ENCODE measurements at regions not wholly inside any gene's neighbourhood (a gene's known extent, or its start where the extent isn't known, plus 50 kb on each side); places are given as distances from the start of the nearest gene placed in this dataset.

DNA sequence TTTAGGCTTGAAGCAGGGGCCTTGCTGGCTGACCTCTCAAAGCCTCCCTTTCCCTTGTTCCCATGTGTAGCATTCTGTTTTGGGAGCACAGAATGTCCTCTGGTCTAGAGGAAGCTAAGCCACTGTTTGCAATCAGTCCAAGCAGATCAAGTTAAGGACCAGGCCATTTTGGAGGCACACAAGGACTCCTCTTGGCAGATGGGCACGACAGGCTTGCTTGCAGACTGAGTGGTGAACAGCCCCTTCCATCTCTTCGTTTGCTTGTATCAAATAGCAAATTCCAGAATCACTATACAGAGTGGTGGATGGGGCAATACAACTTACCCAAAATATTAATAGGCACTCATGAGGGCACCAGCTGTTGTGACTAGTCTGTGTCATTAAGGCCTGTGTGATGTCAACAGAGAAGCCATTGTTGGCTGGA, 215.5 kb upstream of the SERP2 start:
- DNase-seq: no peak

DNA sequence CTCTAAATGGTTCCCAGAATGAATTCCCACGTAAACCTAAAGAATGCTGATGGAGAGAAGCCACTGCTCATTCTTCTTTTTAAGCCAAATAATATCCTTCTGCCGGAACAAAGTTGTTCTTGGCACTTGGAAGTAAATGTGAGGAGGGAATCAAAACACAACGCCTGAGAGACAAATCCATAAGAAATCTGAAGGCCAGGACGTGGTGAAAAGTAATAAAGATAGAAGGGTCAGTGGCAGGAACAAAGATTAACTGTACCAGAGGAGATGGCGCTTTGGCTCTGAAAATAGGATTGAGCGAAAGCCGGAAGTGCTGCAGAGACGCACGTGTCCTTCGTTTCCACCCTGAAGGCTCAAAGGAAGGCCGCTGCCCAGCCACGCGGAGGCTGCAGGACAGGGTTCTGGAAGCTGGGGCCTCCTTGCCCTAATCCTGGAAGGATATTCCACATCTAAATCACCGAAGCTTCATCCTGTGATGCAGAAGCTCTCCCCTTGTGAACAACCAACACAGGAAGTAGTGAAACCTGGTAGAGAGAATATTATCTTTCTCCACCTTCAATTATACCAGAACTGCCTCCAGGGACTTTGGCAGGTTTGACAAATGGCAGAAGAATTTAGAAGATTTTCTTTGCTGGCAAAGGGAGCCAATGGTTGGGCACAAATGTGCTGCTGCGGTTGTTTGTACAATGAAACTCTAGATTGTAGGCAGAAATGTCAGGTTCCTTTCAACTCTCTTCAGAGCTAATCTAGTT, 214.6 kb upstream of the SERP2 start:
- DNase-seq: no peak

DNA sequence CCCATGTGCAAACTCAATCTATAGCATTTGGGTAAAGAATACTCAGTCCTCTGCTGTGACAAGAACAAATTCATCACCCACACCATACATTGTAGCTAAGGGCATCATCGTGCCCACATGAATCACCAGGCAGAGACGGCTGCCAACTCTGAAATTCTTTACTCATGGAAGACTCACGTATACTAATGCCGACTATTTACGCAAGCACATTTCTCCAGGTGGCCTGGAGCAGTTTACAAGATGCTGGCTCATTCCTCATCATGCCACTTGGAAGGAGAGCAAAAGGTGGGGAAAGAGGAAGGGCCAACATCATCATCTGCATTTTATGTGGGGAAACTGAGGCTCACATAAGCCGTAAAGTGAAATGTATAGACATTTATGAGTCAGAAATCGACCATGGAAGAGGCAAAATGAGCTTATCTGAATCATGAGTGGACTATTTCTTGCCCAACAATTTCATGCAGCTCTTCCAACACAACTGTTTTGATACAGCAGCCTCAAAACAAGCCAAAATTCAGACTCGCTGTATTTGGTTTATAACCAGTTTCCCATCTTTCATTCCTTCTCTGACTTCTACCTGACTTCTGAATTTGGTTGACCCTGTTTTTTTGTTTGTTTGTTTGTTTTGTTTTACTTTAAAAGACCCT, 213.9 kb upstream of the SERP2 start:
- no peak for DNase-seq

DNA sequence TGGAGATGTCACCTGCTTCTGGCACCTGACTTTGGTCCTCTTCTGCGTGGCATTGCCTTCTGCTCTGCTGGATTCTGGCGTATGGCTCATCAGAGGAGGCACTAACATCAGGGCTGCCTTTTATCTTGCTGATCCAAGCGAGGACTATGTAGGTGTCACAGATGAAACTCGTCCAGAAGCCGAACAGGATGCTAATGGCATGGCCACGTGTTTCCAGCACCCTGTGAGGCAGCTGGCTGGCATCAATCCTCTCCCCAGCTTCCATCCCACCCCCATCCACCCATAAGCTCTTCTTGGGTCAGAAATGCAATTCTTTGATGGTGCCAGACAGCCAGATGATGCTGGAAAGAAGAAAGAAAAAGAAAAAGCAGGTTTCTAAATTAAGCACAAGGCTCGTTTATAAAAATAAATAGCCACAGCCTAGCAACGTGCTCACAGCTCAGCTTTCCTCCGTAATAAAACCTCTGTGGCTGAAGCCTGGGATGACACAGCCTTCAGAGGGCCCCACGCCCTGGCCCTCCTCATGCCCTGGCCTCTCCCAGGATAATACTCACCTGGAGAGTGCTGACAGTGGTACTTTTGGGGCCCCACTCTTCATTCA, 212.9 kb upstream of the SERP2 start:
- DNase-seq: no peak

DNA sequence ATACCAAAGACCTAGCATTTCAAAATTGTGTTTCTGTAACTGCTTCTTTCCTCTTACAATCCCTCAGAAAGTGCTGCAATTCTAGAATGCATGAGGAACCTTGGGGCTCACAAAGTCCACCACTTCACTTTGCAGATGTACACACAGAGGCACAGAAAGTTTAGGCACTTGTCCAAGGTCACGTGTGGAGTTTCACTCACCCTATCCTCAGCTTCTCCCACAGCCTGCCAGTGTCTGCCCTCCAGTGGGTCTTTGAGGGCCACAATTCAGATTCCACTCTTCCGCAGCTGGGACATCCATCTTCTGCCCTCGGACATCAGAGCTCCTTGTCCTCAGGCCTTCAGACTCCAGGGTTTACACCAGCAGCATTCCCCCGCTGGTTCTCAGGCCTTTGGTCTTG, 210.5 kb upstream of the SERP2 start:
- DNase-seq: no peak

DNA sequence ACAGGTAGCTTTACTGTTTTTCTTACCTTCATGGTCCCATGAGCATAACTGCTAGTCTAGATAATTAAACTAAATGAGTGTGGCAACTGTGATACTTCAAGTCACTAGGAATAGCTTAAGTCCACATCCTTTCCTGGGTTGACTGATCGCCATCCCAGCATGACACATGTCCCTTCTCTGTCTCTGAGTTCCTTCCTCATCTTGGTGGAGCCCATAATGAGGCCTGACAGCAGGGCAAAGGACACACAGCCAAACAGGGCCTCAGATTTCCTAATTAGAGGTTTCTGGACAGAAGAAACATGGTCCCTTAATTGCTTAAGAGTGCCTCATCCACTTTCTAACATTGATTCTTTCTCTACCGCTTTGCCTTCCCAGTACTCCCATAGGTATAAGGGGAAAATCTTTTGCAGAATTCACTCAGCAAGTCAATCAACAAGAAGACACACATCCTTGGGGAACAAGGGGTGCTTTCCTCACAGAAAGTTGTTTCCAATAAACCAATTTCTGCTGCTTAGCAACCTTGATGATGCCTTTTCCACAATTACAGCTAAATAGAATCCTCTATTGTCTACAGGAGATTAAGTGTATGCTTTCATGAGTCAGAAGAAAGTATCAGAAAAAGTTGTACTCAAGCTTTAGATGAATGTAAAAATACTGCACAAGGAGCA, 208.3 kb upstream of the SERP2 start:
- no peak for DNase-seq

DNA sequence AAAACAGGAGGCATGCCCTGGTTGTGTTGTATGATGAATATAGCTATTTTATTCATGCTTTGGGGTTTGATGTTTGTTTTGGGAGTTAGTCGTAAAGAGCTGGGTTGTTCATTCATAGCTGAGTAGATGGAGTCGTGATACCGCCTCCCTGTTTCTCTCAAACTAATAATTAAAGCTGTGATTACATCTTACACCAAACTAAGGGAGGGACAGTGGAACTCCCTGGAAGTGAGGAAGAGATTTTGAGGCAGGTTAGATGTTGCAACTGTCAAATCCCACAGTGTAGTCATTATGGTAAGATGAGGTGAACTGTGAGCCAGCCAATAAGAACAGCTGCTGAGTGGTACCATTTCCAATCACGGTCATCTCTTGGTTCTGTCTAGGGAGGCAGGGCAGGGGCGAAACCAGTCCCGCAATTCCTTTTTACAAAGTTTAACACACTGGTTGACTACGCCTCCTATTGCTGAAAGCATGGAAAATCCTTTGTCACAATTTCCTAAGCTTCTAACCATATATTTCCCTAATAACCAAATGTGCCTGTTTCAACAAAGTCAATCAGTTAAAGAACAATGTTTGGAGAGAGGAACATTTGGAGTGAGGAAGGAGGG, 207.6 kb upstream of the SERP2 start:
- DNase-seq: no peak

DNA sequence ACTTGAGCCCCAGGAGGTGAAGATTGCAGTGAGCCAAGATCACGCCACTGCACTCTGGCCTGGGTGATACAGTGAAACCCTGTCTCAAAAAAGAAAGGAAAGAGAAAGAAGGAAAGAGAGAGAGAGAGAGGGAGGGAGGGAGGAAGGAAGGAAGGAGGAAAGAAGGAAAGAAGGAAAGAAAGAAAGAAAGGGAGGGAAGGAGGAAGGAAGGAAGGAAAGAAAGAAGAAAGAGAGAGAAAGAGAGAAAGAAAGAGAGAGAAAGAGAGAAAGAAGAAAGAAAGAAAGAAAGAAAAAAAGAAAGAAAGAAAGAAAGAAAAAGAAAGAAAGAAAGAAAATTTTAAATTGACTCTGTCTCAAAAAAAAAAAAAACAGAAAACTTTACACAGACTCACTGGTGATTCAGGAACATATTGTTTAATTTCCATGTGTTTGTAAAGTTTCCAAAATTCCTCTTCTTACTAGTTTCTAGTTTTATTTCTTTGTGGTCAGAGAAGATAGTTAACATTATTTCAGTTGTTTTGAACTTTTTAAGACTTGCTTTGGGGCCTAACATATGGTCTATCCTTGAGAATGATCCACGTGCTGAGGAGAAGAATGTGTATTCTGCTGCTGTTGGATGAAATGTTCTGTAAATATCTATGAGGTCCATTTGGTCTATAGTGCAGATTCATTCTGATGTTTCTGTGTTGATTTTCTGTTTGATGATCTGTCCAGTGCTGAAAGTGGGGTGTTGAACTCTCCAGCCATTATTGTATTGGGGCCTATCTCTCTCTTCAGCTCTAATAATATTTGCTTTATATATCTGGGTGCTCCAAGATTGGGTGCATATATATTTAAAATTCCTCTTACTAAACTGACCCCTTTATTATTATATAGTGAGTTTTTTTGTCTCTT, 204.4 kb upstream of the SERP2 start:
- no peak for DNase-seq

DNA sequence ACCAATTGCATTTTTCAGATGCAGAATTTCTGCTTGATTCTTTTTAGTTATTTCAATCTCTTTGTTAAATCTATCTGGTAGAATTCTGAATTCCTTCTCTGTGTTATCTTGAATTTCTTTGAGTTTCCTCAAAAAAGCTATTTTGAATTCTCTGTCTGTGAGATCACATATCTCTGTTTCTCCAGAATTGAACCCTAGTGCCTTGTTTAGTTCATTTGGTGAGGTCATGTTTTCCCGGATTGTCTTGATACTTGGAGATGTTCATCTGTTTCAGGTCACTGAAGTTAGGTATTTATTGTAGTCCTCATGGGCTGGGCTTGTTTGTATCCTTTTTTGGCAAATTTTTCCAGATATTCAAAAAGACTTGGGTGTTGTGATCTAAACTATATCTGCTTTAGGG, 202.9 kb upstream of the SERP2 start:
- DNase-seq: no peak

DNA sequence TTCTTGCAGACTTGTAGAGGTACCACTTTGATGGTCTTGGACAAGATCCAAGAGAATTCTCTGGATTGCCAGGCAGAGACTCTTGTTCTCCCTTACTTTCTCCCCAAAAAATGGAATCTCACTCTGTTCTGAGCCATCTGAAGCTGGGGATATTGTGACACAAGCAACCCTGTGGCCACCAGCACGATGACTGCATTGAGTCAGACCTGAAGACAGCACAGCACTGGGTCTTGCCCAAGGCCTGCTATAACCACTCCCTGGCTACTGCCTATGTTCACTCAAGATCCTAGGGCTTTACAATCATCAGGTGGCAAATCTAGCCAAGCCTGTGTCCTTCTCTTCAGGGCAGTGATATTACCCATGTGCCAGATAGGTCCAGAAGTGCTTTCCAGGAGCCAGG, 202.5 kb upstream of the SERP2 start:
- no peak for DNase-seq

DNA sequence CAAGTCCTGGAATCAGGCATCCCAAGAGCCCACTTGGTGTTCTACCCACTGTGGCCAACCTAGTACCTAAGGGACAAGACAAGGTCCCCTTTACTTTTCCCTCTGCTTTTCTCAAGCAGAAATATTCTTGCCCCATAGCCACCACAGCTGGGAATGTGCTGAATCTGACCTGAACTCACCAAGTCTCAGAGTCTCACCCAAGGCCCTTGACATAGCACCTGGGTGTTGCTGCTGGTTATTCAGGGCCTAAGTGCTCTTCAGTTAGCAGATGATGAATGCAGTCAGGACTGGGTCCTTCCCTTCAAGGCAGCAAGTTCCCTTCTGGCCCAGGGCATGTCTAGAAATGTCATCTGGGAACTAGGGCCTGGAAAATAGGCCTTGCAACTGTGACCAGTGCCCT, 201.8 kb upstream of the SERP2 start:
- DNase-seq: no peak

DNA sequence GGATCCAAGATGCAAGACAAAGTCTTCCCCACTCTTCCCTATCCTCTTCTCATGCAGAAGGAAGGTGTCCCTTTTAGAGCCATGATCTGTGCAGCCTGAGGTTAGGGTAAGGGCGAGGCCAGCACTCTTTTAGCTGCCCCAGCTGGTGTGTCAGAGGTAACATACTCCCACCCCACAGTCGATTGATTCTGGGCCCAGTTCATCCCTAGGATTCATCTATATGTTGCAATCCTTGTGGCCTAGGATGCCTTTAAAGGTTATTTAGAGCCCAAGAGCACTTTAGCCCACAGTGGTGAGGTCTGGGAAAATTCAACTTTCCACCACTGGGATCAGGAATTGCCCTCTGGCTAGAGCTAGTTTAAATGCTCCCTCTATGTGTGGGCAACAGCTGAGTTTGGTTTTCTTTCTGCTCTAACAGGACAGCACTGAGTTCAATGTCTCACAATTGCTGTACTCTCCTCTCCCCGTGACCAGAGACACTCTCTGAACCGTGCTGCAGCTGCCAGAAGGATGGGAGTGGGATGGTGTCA, 201.3 kb upstream of the SERP2 start:
- DNase-seq: no peak

DNA sequence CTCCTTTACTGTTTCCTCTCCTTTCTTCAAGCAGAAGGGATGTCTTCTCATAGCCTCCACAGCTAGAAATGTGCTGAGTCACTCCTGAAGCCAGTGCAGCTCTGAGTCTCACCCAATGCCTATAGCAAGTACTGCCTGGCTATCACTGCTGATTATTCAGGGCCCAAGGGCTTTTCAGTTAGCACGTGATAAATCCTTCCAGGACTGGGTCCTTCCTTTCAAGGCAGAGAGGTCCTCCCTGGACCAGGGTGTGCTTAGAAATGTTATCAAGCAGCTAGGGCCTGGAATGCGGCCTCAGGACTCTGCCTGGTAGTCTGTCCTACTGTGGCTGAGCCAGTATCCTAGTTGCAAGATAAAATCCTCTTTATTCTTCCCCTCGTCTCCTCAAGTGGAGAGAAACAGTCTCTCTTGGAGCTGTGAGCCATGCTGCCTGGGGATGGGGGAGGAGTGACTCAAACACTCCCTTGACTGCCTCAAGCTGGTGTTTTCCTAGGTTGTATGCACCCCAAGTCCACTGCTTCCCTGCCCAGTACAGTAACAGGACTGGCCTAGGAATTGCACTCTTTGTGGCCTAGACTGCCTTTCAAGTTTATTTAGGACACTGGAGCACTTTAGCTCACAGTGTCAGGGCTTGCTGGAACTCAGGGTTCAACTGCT, 198.7 kb upstream of the SERP2 start:
- DNase-seq: no peak

DNA sequence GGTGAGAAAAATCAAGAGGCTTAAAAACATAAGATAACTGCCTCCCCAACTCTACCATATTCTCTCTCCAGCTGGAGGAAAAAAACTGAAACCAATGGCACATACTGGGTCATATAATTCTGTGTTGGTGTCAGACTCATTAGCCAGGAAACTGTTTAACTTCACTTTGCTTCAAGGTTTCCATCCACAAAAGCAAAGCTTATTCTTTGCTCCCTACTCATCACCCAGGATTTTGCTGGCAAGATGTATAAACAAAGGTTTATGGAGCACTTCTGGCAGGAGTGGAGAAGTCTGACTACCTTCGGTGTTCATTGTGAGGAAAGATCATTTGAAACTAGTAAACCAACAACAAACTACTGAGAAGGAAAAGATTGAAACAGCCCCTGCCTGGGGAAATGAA, 197.5 kb upstream of the SERP2 start:
- DNase-seq: no peak

DNA sequence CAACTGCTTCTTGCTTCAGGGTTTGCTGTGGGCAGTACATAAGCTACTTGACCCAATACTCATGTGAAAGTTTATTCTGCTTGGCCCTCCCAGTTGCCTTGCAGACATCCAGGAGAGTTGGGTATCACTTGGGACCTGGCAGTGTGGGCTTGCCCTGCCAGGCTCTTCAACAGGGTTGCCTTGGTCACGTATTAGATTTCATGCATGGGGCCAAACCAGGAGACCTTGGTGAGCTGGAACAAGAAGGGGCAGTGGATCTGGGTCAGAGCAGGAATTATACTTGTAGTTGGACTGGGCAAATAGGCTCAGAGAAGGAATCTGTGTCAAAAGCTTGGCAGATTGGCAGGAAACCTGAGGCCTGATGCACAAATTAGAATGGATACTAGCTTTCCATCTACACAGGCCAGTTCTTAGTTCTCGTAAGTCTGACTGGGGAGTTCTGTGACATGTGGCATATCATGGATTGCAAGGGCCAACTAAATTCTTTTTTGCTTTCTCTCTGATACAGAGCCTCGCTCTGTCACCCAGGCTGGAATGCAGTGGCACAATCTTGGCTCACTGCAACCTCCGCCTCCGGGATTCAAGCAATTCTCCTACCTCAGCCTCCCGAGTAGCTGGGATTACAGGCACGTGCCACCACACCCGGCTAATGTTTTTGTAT, 192.6 kb upstream of the SERP2 start:
- no peak for DNase-seq

DNA sequence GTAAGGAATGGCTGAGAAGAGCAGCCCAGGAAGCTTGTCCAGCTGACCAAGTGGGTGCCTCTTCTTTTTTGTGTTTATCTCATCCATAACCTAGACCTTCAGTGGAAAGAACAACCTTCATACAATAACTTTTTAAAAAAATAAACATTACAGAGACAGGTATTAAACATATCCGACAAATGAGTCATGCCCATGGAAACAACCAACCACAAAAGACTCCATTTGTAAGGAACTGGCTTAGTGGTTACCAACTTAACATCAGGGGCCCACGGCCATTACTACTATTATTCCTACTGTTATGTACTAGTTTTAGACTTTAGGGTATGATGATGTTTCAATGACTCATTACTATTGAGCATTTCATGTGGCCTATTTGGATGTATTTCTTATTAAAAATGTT, 191.7 kb upstream of the SERP2 start:
- DNase-seq: no peak

DNA sequence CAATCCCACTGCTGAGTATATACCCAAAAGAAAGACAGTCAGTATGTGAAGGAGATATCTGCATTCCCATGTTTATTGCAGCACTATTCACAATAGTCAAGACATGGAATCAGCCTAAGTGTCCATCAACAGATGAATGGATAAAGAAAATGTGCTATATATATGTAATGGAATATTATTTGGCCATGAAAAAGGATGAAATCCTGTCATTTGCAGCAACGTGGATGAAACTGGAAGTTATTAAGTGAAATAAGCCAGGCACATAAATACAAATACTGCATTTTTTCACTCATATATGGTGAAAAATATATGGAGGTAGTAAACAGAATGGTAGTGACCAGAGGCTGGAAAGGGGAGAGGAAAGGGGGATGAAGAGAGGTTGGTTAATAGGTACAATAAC, 188.9 kb upstream of the SERP2 start:
- no peak for DNase-seq

DNA sequence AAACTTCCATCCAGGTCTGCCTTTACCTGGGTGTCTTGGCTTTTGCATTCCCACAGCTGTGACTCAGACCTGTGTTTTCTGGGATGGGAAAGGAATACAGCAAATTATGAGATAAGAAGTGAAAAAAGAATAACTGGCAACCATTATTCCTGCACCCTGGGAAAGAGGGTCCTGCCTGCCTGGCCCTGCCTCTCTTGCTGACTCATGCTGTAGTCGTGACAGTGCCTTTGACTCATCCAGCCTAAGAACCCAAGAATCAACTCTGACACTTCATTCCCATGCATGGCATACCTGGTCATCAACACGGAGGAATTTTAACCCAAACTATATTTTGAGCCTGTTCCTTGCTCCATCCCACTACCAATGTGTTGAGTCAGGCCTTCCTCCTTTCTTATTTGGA, 185.4 kb upstream of the SERP2 start:
- no peak for DNase-seq

DNA sequence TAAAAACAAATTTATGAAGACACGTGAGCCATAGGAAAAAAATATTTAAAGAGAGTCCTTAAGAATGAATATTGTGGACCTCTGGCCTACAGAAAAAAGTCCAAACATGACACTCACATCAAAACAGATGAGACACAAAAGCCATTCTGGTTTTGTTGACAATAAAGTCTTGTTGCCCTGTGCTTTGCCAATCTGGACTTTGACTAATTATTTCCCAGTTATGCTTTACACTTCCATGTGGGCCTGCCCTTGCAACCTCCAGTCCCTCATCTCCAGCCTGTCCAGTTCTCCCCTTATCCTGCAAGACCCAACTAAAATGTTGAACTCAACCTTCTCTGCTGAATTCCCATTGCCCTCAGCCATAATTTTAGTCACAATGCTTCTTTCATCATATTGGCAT, 184.5 kb upstream of the SERP2 start:
- DNase-seq: no peak

DNA sequence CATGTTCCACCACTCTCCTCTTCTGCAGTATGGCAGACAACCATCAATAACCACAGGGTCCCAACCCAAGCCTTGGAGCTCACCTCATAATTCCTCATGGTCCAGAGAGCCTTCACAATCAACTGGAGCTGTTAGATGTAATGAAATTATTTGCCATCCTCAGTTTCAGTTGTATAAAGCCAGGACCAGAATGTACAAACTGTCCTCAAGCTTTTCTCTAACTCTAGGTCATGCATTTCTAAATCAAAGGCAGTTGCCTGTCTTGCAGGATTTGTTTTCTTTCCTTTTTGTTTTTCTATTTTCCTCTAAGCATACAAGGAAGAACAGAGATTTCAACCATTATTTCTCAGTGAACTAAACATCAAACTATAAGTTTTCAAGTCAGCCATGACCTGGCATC, 182.5 kb upstream of the SERP2 start:
- DNase-seq: no peak

Measured in NCI-H774 (cell line).